Parathyroid adenoma (tissue), 2 donors: ENCODE measurements at regions not wholly inside any gene's neighbourhood (a gene's known extent, or its start where the extent isn't known, plus 50 kb on each side); places are given as distances from the start of the nearest gene placed in this dataset.
"Not testable (repeated sequence)": the region's sequence is repeated elsewhere in the genome, so short reads cannot be mapped to it uniquely, and the experiment has no call there.

ENCODE experiments used
- H2AFZ ChIP-seq: fragments of 300-600 bp; sonication (generic); one replicate; pipeline ENCODE4 v1.7.0; 2017; ENCODE audit warnings: antibody characterized with exemption, mild to moderate bottlenecking
- H3K27ac ChIP-seq: fragments of 300-600 bp; sonication (generic); one replicate; pipeline ENCODE4 v1.7.0; 2017
- H3K27me3 ChIP-seq: fragments of 300-600 bp; sonication (generic); one replicate; pipeline ENCODE4 v1.7.0; 2017; ENCODE audit warnings: low read length; ENCODE audit not compliant: control insufficient read depth, insufficient read depth
- H3K36me3 ChIP-seq: fragments of 300-600 bp; sonication (generic); one replicate; pipeline ENCODE4 v1.7.0; 2017; ENCODE audit warnings: low read length; ENCODE audit not compliant: control insufficient read depth, insufficient read depth
- H3K4me1 ChIP-seq: fragments of 300-600 bp; sonication (generic); one replicate; pipeline ENCODE4 v1.7.0; 2017; ENCODE audit warnings: control low read depth
- H3K4me2 ChIP-seq: fragments of 300-600 bp; sonication (generic); one replicate; pipeline ENCODE4 v1.7.0; 2017; ENCODE audit warnings: low read length
- H3K4me3 ChIP-seq: fragments of 300-600 bp; sonication (generic); one replicate; pipeline ENCODE4 v1.7.0; 2017; ENCODE audit warnings: low read depth, low read length
- H3K79me2 ChIP-seq: fragments of 300-600 bp; sonication (generic); one replicate; pipeline ENCODE4 v1.7.0; 2017; ENCODE audit warnings: control low read depth
- H3K9ac ChIP-seq: fragments of 300-600 bp; sonication (generic); one replicate; pipeline ENCODE4 v1.7.0; 2017; ENCODE audit warnings: mild to moderate bottlenecking
- H3K9me3 ChIP-seq: fragments of 300-600 bp; sonication (generic); one replicate; pipeline ENCODE4 v1.7.0; 2017; ENCODE audit warnings: low read length; ENCODE audit not compliant: control insufficient read depth
- TF ChIP-seq, protein P1 (sequence below): fragments of 300-600 bp; sonication (generic); IDR thresholded peaks from one replicate; pipeline ENCODE4 v1.7.0; 2017; ENCODE audit warnings: antibody characterized with exemption, mild to moderate bottlenecking
- donor health status: primary hyperparathyroidism.

DNA sequence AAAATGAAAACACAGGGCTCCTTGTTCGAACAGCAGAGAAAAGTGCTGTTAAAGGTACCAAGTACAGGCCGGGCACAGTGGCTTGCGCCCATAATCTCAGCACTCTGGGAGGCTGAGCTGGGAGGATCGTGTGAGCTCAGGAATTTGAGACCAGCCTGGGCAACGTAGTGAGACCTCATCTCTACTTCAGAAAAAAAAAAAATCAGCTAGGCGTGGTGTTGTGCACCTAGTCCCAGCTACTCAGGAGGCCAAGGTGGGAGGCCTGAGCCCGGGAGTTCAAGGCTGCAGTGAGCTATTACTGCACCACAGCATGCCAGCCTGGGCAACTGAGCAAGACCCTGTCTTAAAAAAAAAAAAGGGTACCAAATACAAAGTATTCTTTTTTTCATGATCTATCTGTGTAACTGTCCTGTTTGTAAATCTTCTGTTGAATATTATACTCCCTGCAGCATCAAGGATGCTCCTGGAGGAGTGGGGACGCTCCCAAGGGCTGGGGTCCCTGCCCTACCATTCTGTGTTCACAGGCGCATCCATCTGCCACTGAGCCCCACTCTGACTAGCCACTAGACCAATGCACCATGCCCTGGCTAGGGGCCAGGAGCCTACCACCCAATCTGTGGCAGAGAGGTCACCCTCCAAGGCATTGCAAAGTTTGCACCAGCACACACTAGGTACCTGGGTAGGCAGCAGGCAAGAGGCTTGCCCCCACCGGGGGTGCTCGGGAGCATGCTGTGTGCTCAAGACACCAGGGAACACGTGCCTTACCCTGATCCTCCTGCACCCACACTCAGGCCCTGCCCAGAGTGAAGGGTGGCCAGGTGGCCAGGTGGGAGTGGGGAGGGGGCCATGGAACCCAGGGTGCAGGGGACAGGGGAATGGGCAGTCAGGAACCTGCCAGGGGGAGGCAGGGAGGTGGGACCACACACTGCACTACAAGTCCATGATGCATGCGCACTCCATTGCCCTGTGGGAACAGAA lies 67.3 kb upstream of the KMT2C start:
- H3K4me3 ChIP-seq: no peak overlapping the region
- no peak overlapping the region for H3K4me2 ChIP-seq
- no peaks in the 10 kb centered on the region for H3K9me3 ChIP-seq
- H3K27ac ChIP-seq: no peak overlapping the region
- H3K79me2 ChIP-seq: no peaks in the 10 kb centered on the region
- H3K4me1 ChIP-seq: no peaks in the 10 kb centered on the region
- H3K27me3 ChIP-seq: no peaks in the 10 kb centered on the region
- TF ChIP-seq, protein P1, sequence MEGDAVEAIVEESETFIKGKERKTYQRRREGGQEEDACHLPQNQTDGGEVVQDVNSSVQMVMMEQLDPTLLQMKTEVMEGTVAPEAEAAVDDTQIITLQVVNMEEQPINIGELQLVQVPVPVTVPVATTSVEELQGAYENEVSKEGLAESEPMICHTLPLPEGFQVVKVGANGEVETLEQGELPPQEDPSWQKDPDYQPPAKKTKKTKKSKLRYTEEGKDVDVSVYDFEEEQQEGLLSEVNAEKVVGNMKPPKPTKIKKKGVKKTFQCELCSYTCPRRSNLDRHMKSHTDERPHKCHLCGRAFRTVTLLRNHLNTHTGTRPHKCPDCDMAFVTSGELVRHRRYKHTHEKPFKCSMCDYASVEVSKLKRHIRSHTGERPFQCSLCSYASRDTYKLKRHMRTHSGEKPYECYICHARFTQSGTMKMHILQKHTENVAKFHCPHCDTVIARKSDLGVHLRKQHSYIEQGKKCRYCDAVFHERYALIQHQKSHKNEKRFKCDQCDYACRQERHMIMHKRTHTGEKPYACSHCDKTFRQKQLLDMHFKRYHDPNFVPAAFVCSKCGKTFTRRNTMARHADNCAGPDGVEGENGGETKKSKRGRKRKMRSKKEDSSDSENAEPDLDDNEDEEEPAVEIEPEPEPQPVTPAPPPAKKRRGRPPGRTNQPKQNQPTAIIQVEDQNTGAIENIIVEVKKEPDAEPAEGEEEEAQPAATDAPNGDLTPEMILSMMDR: no peak
- no peak overlapping the region for H2AFZ ChIP-seq
- H3K9ac ChIP-seq: no peak overlapping the region
- H3K36me3 ChIP-seq: no peaks in the 10 kb centered on the region

DNA sequence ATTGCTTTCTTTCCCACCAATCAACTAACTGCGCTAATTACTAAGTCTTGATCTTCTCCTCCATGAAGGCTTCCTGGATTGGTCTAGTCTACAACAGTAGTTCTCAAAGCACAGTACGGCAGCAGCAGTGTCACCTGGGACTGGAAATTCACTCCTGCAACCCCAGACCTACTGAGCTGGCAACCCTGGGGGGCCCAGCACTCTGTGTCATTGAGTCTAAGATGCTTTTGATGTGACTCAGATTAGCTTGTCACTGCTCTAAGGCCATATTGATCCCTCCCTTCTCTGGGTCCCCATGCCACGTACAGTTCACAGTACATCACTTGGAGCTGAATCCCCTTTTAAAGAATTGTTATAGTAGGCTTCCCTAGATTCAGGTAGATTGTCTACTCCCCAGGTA lies 65.7 kb upstream of the KMT2C start:
- H3K4me2 ChIP-seq: no peak overlapping the region
- TF ChIP-seq, protein P1: no peak
- no peak overlapping the region for H2AFZ ChIP-seq
- H3K36me3 ChIP-seq: no peaks in the 10 kb centered on the region
- no peaks in the 10 kb centered on the region for H3K4me1 ChIP-seq
- no peak overlapping the region for H3K9ac ChIP-seq
- no peaks in the 10 kb centered on the region for H3K27me3 ChIP-seq
- H3K4me3 ChIP-seq: no peak overlapping the region
- H3K9me3 ChIP-seq: no peaks in the 10 kb centered on the region
- H3K27ac ChIP-seq: no peak overlapping the region
- H3K79me2 ChIP-seq: no peaks in the 10 kb centered on the region

DNA sequence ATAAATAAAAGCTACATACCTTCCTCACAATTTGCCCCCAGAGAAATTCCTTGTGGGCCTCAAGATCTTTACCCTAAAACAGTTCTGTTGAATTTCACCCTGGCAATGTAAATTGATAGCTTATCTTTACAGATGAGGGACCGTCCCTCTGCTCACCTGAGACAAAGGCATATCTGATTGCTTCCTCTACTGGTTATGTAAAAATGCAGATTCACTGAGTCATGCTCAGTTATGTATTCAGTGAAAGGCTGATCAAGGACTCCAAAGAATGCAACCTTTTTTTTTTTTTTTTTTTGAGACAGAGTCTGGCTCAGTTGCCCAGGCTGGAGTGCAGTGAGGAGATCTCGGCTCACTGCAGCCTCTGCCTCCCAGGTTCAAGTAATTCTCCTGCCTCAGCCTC lies 64.2 kb upstream of the KMT2C start:
- not testable (repeated sequence) for H3K4me1 ChIP-seq, H3K27me3 ChIP-seq, H3K9ac ChIP-seq, H3K4me3 ChIP-seq, H3K36me3 ChIP-seq, H2AFZ ChIP-seq, H3K79me2 ChIP-seq, H3K4me2 ChIP-seq, H3K27ac ChIP-seq, H3K9me3 ChIP-seq

DNA sequence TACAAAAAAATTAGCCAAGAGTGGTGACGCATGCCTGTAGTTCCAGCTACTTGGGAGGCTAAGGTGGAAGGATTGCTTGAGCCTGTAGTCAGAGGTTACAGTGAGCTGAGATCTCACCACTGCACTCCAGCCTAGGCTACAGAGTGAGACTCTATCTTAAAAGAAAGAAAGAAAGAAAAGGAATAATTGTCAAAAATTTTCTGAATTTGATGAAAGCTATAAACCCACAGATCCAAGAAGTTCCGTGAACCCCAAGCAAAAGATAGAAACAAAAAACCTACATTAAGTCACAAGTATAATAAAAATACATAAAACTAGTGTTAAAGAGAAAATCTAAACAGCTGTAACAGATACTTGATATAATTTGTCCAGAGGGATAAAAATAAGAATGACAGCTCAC lies 60.1 kb upstream of the KMT2C start:
- Histone ChIP-seq H3K4me3 (no peak overlapping the region), H3K79me2 (no peaks in the 10 kb centered on the region), H3K9me3 (no peaks in the 10 kb centered on the region), H3K4me1 (no peaks in the 10 kb centered on the region), H3K36me3 (no peaks in the 10 kb centered on the region), H3K27me3 (no peaks in the 10 kb centered on the region), H3K4me2 (no peak overlapping the region), H3K9ac (no peak overlapping the region), H3K27ac (no peak overlapping the region), H2AFZ (no peak overlapping the region)
- TF ChIP-seq, protein P1: no peak

DNA sequence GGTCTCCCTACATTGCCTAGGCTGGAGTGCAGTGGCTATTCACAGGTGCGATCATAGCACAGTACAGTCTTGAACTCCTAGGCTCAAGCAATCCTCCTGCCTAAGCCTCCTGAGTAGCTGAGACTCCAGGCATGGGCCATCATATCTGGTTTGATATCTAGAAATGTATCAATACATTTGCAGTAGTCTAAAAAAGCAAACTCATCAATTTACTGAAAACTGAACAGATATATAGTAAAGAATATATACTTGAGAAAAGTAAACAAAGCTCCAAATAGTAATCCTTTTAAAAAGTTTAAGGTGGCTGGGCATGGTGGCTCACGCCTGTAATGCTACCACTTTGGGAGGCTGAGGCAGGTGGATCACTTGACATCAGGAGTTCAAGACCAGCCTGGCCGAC lies 57.1 kb upstream of the KMT2C start:
- Histone ChIP-seq H3K4me2 (no peak overlapping the region), H3K79me2 (no peaks in the 10 kb centered on the region), H3K9ac (no peak overlapping the region), H3K27ac (no peak overlapping the region), H3K36me3 (no peaks in the 10 kb centered on the region), H3K27me3 (no peaks in the 10 kb centered on the region), H3K4me1 (no peaks in the 10 kb centered on the region), H3K4me3 (no peak overlapping the region), H3K9me3 (no peaks in the 10 kb centered on the region), H2AFZ (no peak overlapping the region)
- TF ChIP-seq, protein P1: no peak
